HEK293 (cell line): ENCODE measurements at regions not wholly inside any gene's neighbourhood (a gene's known extent, or its start where the extent isn't known, plus 50 kb on each side); places are given as distances from the start of the nearest gene placed in this dataset.

Experiments
- CTCF ChIA-PET: fragments of 350-600 bp; formaldehyde crosslinking; extraction: SDS; loops from one replicate; lab custom pipeline; 2021; ENCODE audit warnings: antibody characterized with exemption; lab: Yijun Ruan, JAX
- POLR2A ChIA-PET: fragments of 300-600 bp; formaldehyde crosslinking; extraction: SDS; loops from one replicate; lab custom pipeline; 2020; ENCODE audit warnings: antibody characterized with exemption, inconsistent platforms; lab: Yijun Ruan, JAX
- H3K27ac ChIP-seq: fragments of 200-500 bp; sonication (Bioruptor generic); 2 replicates; pipeline ENCODE4 v1.5.1; 2014; ENCODE audit warnings: low read depth, low read length, control low read depth, inconsistent platforms; ENCODE audit errors: extremely low read depth
- H3K36me3 ChIP-seq, 2 experiments: fragments of 200-500 bp in 1 of 2; sonication (Bioruptor generic) in 1 of 2; 1 replicate in 1 of 2; 2 replicates in 1 of 2; pipeline ENCODE4 v1.5.1; 2014 to 2017; ENCODE audit warnings: inconsistent platforms in 2 of 2, low read length in 2 of 2; ENCODE audit not compliant: control insufficient read depth in 2 of 2, insufficient read depth in 1 of 2
- H3K4me1 ChIP-seq: fragments of 200-500 bp; sonication (Bioruptor generic); 2 replicates; pipeline ENCODE4 v1.5.1; 2014; ENCODE audit warnings: mild to moderate bottlenecking, low read length, inconsistent platforms; ENCODE audit not compliant: control insufficient read depth, insufficient read depth
- H3K4me3 ChIP-seq: 2 replicates; pipeline ENCODE4 v1.5.1; 2011; ENCODE audit warnings: low read depth, mild to moderate bottlenecking, control low read depth, low read length, moderate library complexity
- H3K9me3 ChIP-seq: fragments of 200-500 bp; sonication (Bioruptor generic); 2 replicates; pipeline ENCODE4 v1.5.1; 2014; ENCODE audit warnings: low read depth, low read length, inconsistent platforms; ENCODE audit not compliant: control insufficient read depth, insufficient read depth
- HOXA7 ChIP-seq: sonication (generic); formaldehyde crosslinking; IDR thresholded peaks from 2 replicates; pipeline ENCODE4 v1.8.1; 2022; ENCODE audit warnings: missing genetic modification reagents, borderline replicate concordance
- KLF8 ChIP-seq: fragments of 450-650 bp; formaldehyde crosslinking; IDR thresholded peaks from 2 replicates; pipeline ENCODE4 v1.5.1; 2016; ENCODE audit warnings: missing biosample characterization, missing genetic modification characterization
- MYNN ChIP-seq: fragments of 450-650 bp; formaldehyde crosslinking; IDR thresholded peaks from 2 replicates; pipeline ENCODE4 v1.5.1; 2016; ENCODE audit warnings: missing biosample characterization, missing genetic modification characterization, borderline replicate concordance
- SP7 ChIP-seq: fragments of 450-650 bp; formaldehyde crosslinking; IDR thresholded peaks from 2 replicates; pipeline ENCODE4 v1.5.1; 2016; ENCODE audit warnings: missing biosample characterization, missing genetic modification characterization
- ZFHX2 ChIP-seq: fragments of 450-650 bp; formaldehyde crosslinking; conservative IDR thresholded peaks from 2 replicates; pipeline ENCODE4 v1.5.1; 2016; ENCODE audit warnings: missing biosample characterization, missing genetic modification characterization
- ZNF114 ChIP-seq: fragments of 450-650 bp; formaldehyde crosslinking; IDR thresholded peaks from 2 replicates; pipeline ENCODE4 v1.5.0; 2017; ENCODE audit warnings: missing biosample characterization, missing genetic modification characterization
- ZNF155 ChIP-seq: fragments of 450-650 bp; formaldehyde crosslinking; IDR thresholded peaks from 2 replicates; pipeline ENCODE4 v1.5.1; 2016; ENCODE audit warnings: missing biosample characterization, missing genetic modification characterization
- ZNF184 ChIP-seq: fragments of 450-650 bp; IDR thresholded peaks from 2 replicates; pipeline ENCODE4 v1.5.1; 2018; ENCODE audit warnings: missing biosample characterization, mild to moderate bottlenecking, missing genetic modification characterization
- ZNF221 ChIP-seq: fragments of 450-650 bp; formaldehyde crosslinking; IDR thresholded peaks from 2 replicates; pipeline ENCODE4 v1.5.1; 2017; ENCODE audit warnings: missing biosample characterization, missing genetic modification characterization, borderline replicate concordance
- ZNF223 ChIP-seq: fragments of 450-650 bp; formaldehyde crosslinking; IDR thresholded peaks from 2 replicates; pipeline ENCODE4 v1.5.1; 2016; ENCODE audit warnings: missing biosample characterization, missing genetic modification characterization
- ZNF571 ChIP-seq: fragments of 450-650 bp; formaldehyde crosslinking; IDR thresholded peaks from 2 replicates; pipeline ENCODE4 v1.5.0; 2017; ENCODE audit warnings: missing biosample characterization, missing genetic modification characterization
- ZNF660 ChIP-seq: fragments of 450-650 bp; IDR thresholded peaks from 2 replicates; pipeline ENCODE4 v1.5.1; 2018; ENCODE audit warnings: missing biosample characterization, mild to moderate bottlenecking, missing genetic modification characterization
- ZNF768 ChIP-seq: fragments of 450-650 bp; formaldehyde crosslinking; IDR thresholded peaks from 2 replicates; pipeline ENCODE4 v1.5.1; 2018; ENCODE audit warnings: missing biosample characterization, mild to moderate bottlenecking, missing genetic modification characterization
- ZNF785 ChIP-seq: fragments of 450-650 bp; formaldehyde crosslinking; IDR thresholded peaks from 2 replicates; pipeline ENCODE4 v1.5.1; 2016; ENCODE audit warnings: missing biosample characterization, missing genetic modification characterization
- TF ChIP-seq, protein P1 (sequence below): fragments of 450-650 bp; formaldehyde crosslinking; IDR thresholded peaks from 2 replicates; pipeline ENCODE4 v1.5.1; 2016; ENCODE audit warnings: missing biosample characterization, missing genetic modification characterization, borderline replicate concordance
- TF ChIP-seq, protein P2 (sequence below): fragments of 450-650 bp; IDR thresholded peaks from 2 replicates; pipeline ENCODE4 v1.5.1; 2018; ENCODE audit warnings: missing biosample characterization, missing genetic modification characterization
- TF ChIP-seq, protein P3 (sequence below): fragments of 450-650 bp; formaldehyde crosslinking; IDR thresholded peaks from 2 replicates; pipeline ENCODE4 v1.5.1; 2016; ENCODE audit warnings: missing biosample characterization, missing genetic modification characterization
- TF ChIP-seq, protein P4 (sequence below): fragments of 450-650 bp; formaldehyde crosslinking; IDR thresholded peaks from 2 replicates; pipeline ENCODE4 v1.5.1; 2016; ENCODE audit warnings: missing biosample characterization, missing genetic modification characterization, borderline replicate concordance
- TF ChIP-seq, protein P5 (sequence below): fragments of 450-650 bp; formaldehyde crosslinking; IDR thresholded peaks from 2 replicates; pipeline ENCODE4 v1.5.1; 2016; ENCODE audit warnings: missing biosample characterization, missing genetic modification characterization

DNA sequence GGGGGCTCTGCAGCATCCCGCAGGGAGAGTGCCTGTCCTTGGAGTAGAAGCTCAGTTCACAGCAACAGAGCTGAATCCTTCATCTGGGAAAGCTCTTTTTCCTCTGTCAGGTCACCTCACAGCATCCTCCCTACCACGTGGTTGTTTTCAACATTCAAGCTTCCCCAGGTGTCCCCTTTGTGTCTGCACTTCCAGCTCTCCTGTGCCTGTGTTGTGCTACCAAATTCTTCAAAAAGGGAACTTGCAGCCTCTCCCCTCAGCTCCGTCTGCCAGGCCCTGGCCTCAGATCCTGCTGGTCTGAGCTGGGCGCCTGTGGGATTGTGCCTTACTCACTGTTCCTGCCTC is 108.4 kb downstream of the FOXF2 start:
- Histone ChIP-seq H3K4me3 (no peak overlapping the region), H3K9me3 (no peaks in the 10 kb centered on the region), H3K36me3 (no peaks in the 10 kb centered on the region), H3K27ac (no peak overlapping the region), H3K4me1 (no peaks in the 10 kb centered on the region)
- ChIA-PET POLR2A (no interaction called here), CTCF (interaction anchor here (0.5 to 0.8 kb wide), 3 partner anchors 14 to 951 kb away, joined by 3 to 4 read pairs (median 3); no protein-coding TSS in a partner anchor)
- TF ChIP-seq, protein P1, sequence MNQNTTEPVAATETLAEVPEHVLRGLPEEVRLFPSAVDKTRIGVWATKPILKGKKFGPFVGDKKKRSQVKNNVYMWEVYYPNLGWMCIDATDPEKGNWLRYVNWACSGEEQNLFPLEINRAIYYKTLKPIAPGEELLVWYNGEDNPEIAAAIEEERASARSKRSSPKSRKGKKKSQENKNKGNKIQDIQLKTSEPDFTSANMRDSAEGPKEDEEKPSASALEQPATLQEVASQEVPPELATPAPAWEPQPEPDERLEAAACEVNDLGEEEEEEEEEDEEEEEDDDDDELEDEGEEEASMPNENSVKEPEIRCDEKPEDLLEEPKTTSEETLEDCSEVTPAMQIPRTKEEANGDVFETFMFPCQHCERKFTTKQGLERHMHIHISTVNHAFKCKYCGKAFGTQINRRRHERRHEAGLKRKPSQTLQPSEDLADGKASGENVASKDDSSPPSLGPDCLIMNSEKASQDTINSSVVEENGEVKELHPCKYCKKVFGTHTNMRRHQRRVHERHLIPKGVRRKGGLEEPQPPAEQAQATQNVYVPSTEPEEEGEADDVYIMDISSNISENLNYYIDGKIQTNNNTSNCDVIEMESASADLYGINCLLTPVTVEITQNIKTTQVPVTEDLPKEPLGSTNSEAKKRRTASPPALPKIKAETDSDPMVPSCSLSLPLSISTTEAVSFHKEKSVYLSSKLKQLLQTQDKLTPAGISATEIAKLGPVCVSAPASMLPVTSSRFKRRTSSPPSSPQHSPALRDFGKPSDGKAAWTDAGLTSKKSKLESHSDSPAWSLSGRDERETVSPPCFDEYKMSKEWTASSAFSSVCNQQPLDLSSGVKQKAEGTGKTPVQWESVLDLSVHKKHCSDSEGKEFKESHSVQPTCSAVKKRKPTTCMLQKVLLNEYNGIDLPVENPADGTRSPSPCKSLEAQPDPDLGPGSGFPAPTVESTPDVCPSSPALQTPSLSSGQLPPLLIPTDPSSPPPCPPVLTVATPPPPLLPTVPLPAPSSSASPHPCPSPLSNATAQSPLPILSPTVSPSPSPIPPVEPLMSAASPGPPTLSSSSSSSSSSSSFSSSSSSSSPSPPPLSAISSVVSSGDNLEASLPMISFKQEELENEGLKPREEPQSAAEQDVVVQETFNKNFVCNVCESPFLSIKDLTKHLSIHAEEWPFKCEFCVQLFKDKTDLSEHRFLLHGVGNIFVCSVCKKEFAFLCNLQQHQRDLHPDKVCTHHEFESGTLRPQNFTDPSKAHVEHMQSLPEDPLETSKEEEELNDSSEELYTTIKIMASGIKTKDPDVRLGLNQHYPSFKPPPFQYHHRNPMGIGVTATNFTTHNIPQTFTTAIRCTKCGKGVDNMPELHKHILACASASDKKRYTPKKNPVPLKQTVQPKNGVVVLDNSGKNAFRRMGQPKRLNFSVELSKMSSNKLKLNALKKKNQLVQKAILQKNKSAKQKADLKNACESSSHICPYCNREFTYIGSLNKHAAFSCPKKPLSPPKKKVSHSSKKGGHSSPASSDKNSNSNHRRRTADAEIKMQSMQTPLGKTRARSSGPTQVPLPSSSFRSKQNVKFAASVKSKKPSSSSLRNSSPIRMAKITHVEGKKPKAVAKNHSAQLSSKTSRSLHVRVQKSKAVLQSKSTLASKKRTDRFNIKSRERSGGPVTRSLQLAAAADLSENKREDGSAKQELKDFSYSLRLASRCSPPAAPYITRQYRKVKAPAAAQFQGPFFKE (tag by site-specific recombination) = no peak
- TF ChIP-seq MYNN (no peak), SP7 (no peak), ZNF114 (tag by site-specific recombination) (no peak), ZNF223 (tag by site-specific recombination) (no peak), ZNF155 (tag by site-specific recombination) (no peak), HOXA7 (no peak)
- TF ChIP-seq, protein P2, sequence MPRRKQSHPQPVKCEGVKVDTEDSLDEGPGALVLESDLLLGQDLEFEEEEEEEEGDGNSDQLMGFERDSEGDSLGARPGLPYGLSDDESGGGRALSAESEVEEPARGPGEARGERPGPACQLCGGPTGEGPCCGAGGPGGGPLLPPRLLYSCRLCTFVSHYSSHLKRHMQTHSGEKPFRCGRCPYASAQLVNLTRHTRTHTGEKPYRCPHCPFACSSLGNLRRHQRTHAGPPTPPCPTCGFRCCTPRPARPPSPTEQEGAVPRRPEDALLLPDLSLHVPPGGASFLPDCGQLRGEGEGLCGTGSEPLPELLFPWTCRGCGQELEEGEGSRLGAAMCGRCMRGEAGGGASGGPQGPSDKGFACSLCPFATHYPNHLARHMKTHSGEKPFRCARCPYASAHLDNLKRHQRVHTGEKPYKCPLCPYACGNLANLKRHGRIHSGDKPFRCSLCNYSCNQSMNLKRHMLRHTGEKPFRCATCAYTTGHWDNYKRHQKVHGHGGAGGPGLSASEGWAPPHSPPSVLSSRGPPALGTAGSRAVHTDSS = no peak
- TF ChIP-seq, protein P3, sequence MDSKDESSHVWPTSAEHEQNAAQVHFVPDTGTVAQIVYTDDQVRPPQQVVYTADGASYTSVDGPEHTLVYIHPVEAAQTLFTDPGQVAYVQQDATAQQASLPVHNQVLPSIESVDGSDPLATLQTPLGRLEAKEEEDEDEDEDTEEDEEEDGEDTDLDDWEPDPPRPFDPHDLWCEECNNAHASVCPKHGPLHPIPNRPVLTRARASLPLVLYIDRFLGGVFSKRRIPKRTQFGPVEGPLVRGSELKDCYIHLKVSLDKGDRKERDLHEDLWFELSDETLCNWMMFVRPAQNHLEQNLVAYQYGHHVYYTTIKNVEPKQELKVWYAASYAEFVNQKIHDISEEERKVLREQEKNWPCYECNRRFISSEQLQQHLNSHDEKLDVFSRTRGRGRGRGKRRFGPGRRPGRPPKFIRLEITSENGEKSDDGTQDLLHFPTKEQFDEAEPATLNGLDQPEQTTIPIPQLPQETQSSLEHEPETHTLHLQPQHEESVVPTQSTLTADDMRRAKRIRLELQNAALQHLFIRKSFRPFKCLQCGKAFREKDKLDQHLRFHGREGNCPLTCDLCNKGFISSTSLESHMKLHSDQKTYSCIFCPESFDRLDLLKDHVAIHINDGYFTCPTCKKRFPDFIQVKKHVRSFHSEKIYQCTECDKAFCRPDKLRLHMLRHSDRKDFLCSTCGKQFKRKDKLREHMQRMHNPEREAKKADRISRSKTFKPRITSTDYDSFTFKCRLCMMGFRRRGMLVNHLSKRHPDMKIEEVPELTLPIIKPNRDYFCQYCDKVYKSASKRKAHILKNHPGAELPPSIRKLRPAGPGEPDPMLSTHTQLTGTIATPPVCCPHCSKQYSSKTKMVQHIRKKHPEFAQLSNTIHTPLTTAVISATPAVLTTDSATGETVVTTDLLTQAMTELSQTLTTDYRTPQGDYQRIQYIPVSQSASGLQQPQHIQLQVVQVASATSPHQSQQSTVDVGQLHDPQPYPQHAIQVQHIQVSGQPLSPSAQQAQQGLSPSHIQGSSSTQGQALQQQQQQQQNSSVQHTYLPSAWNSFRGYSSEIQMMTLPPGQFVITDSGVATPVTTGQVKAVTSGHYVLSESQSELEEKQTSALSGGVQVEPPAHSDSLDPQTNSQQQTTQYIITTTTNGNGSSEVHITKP (tag by site-specific recombination) = no peak
- TF ChIP-seq, protein P4, sequence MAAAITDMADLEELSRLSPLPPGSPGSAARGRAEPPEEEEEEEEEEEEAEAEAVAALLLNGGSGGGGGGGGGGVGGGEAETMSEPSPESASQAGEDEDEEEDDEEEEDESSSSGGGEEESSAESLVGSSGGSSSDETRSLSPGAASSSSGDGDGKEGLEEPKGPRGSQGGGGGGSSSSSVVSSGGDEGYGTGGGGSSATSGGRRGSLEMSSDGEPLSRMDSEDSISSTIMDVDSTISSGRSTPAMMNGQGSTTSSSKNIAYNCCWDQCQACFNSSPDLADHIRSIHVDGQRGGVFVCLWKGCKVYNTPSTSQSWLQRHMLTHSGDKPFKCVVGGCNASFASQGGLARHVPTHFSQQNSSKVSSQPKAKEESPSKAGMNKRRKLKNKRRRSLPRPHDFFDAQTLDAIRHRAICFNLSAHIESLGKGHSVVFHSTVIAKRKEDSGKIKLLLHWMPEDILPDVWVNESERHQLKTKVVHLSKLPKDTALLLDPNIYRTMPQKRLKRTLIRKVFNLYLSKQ (tag by site-specific recombination) = no peak

DNA sequence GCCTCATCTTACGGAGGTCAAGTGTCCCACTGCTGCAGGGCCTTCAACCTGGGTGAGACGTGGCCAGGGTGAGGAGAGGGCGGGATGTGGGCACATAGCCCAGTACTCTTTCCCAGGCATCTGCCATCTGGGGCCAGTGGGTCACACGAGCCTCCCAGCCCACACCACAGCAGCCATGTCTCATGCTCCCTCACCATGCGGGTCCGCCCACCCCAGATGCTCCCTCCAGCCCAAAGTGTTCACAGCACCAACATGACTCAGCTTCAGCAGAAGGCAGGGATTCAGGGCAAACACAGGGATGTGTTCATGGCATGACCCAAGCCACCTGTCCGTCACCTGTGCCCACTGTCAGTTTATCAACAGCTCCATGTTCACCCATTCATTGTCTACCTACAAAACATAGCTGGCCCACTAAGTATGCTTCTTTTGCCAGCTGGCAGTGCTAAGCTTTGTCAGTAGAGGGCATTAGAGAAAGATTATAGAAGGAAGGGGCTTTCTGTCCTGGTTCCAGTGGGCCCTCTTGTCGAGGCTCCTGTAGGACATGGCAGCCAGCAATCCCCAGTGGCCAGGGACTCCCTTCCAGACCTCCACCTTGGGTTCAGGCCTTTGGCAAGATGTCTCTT is 109.2 kb downstream of the FOXF2 start:
- POLR2A ChIA-PET = no interaction called here
- no peaks in the 10 kb centered on the region for H3K4me1 ChIP-seq
- CTCF ChIA-PET = interaction anchor here (0.6 to 1.0 kb wide), 2 partner anchors 25 to 95 kb away, joined by 3 to 5 read pairs; no protein-coding TSS in a partner anchor
- H3K36me3 ChIP-seq = no peaks in the 10 kb centered on the region
- H3K9me3 ChIP-seq = no peaks in the 10 kb centered on the region
- no peak overlapping the region for H3K4me3 ChIP-seq
- H3K27ac ChIP-seq = no peak overlapping the region
- TF ChIP-seq ZFHX2 (tag by site-specific recombination) (peak; percentile 45; the same call in 1 of the 2 replicates), ZNF221 (tag by site-specific recombination) (no peak), ZNF768 (tag by site-specific recombination) (no peak), KLF8 (tag by site-specific recombination) (no peak), ZNF184 (tag by site-specific recombination) (no peak), ZNF660 (tag by site-specific recombination) (no peak), ZNF571 (tag by site-specific recombination) (no peak), ZNF785 (no peak)
- TF ChIP-seq, protein P5, sequence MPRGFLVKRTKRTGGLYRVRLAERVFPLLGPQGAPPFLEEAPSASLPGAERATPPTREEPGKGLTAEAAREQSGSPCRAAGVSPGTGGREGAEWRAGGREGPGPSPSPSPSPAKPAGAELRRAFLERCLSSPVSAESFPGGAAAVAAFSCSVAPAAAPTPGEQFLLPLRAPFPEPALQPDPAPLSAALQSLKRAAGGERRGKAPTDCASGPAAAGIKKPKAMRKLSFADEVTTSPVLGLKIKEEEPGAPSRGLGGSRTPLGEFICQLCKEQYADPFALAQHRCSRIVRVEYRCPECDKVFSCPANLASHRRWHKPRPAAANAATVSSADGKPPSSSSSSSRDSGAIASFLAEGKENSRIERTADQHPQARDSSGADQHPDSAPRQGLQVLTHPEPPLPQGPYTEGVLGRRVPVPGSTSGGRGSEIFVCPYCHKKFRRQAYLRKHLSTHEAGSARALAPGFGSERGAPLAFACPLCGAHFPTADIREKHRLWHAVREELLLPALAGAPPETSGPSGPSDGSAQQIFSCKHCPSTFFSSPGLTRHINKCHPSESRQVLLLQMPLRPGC (tag by site-specific recombination) = no peak
